HepG2 (cell line): ENCODE measurements at regions not wholly inside any gene's neighbourhood (a gene's known extent, or its start where the extent isn't known, plus 50 kb on each side); places are given as distances from the start of the nearest gene placed in this dataset.

Experiments used
- FIP1L1 ChIP-seq: fragments of 200-400 bp; formaldehyde crosslinking; IDR thresholded peaks from 2 replicates; pipeline ENCODE4 v1.6.1; 2018; ENCODE audit warnings: low read depth, mild to moderate bottlenecking, low read length, moderate library complexity, borderline replicate concordance; ENCODE audit not compliant: insufficient read depth
- JUNB ChIP-seq: sonication (generic); formaldehyde crosslinking; IDR thresholded peaks from 2 replicates; pipeline ENCODE4 v1.8.0; 2022; ENCODE audit warnings: missing genetic modification reagents, mild to moderate bottlenecking, borderline replicate concordance
- MAX ChIP-seq: IDR thresholded peaks from 2 replicates; pipeline ENCODE4 v1.6.1; 2012; ENCODE audit warnings: inconsistent platforms
- MEIS2 ChIP-seq: sonication (generic); formaldehyde crosslinking; IDR thresholded peaks from 2 replicates; pipeline ENCODE4 v1.9.0; 2021; ENCODE audit warnings: mild to moderate bottlenecking, missing genetic modification reagents
- SIN3A ChIP-seq: IDR thresholded peaks from 2 replicates; pipeline ENCODE4 v1.6.1; 2011; ENCODE audit warnings: low read depth, mild to moderate bottlenecking, control low read depth, low read length, borderline replicate concordance
- ZNF660 ChIP-seq: sonication (generic); formaldehyde crosslinking; IDR thresholded peaks from 2 replicates; pipeline ENCODE4 v1.5.1; 2020; ENCODE audit warnings: mild to moderate bottlenecking, low read depth, missing genetic modification reagents, borderline replicate concordance

- TF ChIP-seq FIP1L1 (no peak), MAX (no peak), ZNF660 (CRISPR knock-in tag) (no peak), SIN3A (no peak), MEIS2 (no peak), JUNB (CRISPR knock-in tag) (no peak)
Measured at GRCh38 chr14:85479306-85479705, 50.6 kb upstream of the FLRT2 start.
